PC-9 (cell line): ENCODE measurements at regions not wholly inside any gene's neighbourhood (a gene's known extent, or its start where the extent isn't known, plus 50 kb on each side); places are given as distances from the start of the nearest gene placed in this dataset.

Experiments
- BruUV-seq: library from RNA; stranded (reverse); fragments of 400-500 nt; replicated peaks from 2 replicates; lab custom pipeline; 2021; lab: Mats Ljungman, UMichigan
- CTCF ChIA-PET: fragments of 300-600 bp; sonication (Branson Sonifier 250); formaldehyde crosslinking; loops from one replicate; lab custom pipeline; 2022; ENCODE audit warnings: antibody characterized with exemption; lab: Charles Lee
- POLR2A ChIA-PET: fragments of 300-600 bp; sonication (Branson Sonifier 250); formaldehyde crosslinking; loops from one replicate; lab custom pipeline; 2022; ENCODE audit warnings: antibody characterized with exemption; ENCODE audit not compliant: unreplicated experiment; lab: Charles Lee
- DNase-seq, 2 experiments: peaks; one replicate each; pipeline versions ENCODE4 v3.0.0 to v3.0.0-alpha.2; 2015 to 2022; ENCODE audit warnings: mixed read lengths in 1 of 2
- H2AFZ ChIP-seq: fragments of 200-600 bp; sonication (generic); 2 replicates; pipeline ENCODE4 v1.8.1; 2017; ENCODE audit warnings: antibody characterized with exemption
- H3F3A ChIP-seq: fragments of 200-600 bp; sonication (generic); 2 replicates; pipeline ENCODE4 v1.8.1; 2017; ENCODE audit warnings: antibody characterized with exemption, mild to moderate bottlenecking, low read depth; ENCODE audit not compliant: insufficient read depth
- H3K27ac ChIP-seq: fragments of 200-600 bp; sonication (generic); 2 replicates; pipeline ENCODE4 v1.6.1; 2016; ENCODE audit warnings: mixed run types
- H3K27me3 ChIP-seq: fragments of 200-600 bp; sonication (generic); 2 replicates; pipeline ENCODE4 v1.6.1; 2016; ENCODE audit warnings: low read depth, mixed run types; ENCODE audit not compliant: insufficient read depth
- H3K36me3 ChIP-seq: fragments of 200-600 bp; sonication (generic); 2 replicates; pipeline ENCODE4 v1.6.1; 2016; ENCODE audit warnings: low read depth, mixed run types
- H3K4me1 ChIP-seq: fragments of 200-600 bp; sonication (generic); replicated peaks from 2 replicates; pipeline ENCODE4 v1.6.1; 2016; ENCODE audit warnings: mixed run types; ENCODE audit not compliant: insufficient read depth
- H3K4me2 ChIP-seq: fragments of 200-600 bp; sonication (generic); 2 replicates; pipeline ENCODE4 v1.6.1; 2017; ENCODE audit warnings: mixed run types
- H3K4me3 ChIP-seq: fragments of 200-600 bp; sonication (generic); 2 replicates; pipeline ENCODE4 v1.6.1; 2016; ENCODE audit warnings: mixed run types
- H3K79me2 ChIP-seq: fragments of 200-600 bp; sonication (generic); 2 replicates; pipeline ENCODE4 v1.6.1; 2017; ENCODE audit warnings: low read depth, mixed run types
- H3K9me2 ChIP-seq: fragments of 200-600 bp; sonication (generic); 2 replicates; pipeline ENCODE4 v1.8.1; 2017; ENCODE audit warnings: mild to moderate bottlenecking; ENCODE audit not compliant: insufficient read depth
- H3K9me3 ChIP-seq: fragments of 200-600 bp; sonication (generic); 2 replicates; pipeline ENCODE4 v1.8.1; 2016; ENCODE audit warnings: low read depth; ENCODE audit not compliant: insufficient read depth
- H4K20me1 ChIP-seq: fragments of 200-600 bp; sonication (generic); 2 replicates; pipeline ENCODE4 v1.8.1; 2017; ENCODE audit not compliant: insufficient read depth
- CTCF ChIP-seq: fragments of 200-600 bp; sonication (generic); conservative IDR thresholded peaks from 2 replicates; pipeline ENCODE4 v1.6.1; 2017; ENCODE audit warnings: mixed run types, antibody characterized with exemption, mild to moderate bottlenecking, moderate library complexity
- EZH2 ChIP-seq: fragments of 200-600 bp; sonication (generic); IDR thresholded peaks from 2 replicates; pipeline ENCODE4 v1.8.0; 2017; ENCODE audit warnings: antibody characterized with exemption, low read depth
- intact Hi-C: fragments of 100-400 bp; cut with micrococcal nuclease; formaldehyde crosslinking; loops from one replicate; pipeline ENCODE4 v1.10.0; 2022; ENCODE audit not compliant: unreplicated experiment

- Histone ChIP-seq H3K4me3 (no peak overlapping the region), H3K79me2 (no peaks in the 10 kb centered on the region), H4K20me1 (no peaks in the 10 kb centered on the region), H3F3A (no peaks in the 10 kb centered on the region), H3K36me3 (no peaks in the 10 kb centered on the region), H3K4me2 (no peak overlapping the region), H2AFZ (no peak overlapping the region), H3K9me3 (no peaks in the 10 kb centered on the region), H3K27ac (no peak overlapping the region), H3K9me2 (0 out of 2 replicates have a peak, but pooled peaks cover 3% of the 10 kb centered on the region), H3K27me3 (peaks cover 53% of the 10 kb centered on the region), H3K4me1 (no peaks in the 10 kb centered on the region)
- POLR2A ChIA-PET, result no interaction called here
- CTCF ChIA-PET, result interaction anchor here (0.6 kb wide), 1 partner anchor 587 kb away, joined by 6 read pairs; no protein-coding TSS in a partner anchor
- DNase-seq, result no peak
- no TSS peak for BruUV-seq
- intact Hi-C loops, result no loop called here
- TF ChIP-seq EZH2 (no peak), CTCF (no peak)
Measured at GRCh38 chr11:57937431-57937830, 86.2 kb upstream of the OR9Q1 start.

- Histone ChIP-seq H2AFZ (no peak overlapping the region), H3K4me1 (no peaks in the 10 kb centered on the region), H3K9me2 (0 out of 2 replicates have a peak, but pooled peaks cover 3% of the 10 kb centered on the region), H3K4me3 (no peak overlapping the region), H3K4me2 (no peak overlapping the region), H3K27ac (no peak overlapping the region), H3K79me2 (no peaks in the 10 kb centered on the region), H3K27me3 (peaks cover 54% of the 10 kb centered on the region), H3F3A (no peaks in the 10 kb centered on the region), H4K20me1 (no peaks in the 10 kb centered on the region), H3K9me3 (no peaks in the 10 kb centered on the region), H3K36me3 (no peaks in the 10 kb centered on the region)
- POLR2A ChIA-PET, result no interaction called here
- no peak for DNase-seq
- CTCF ChIA-PET, result no interaction called here
- intact Hi-C loops, result no loop called here
- no TSS peak for BruUV-seq
- TF ChIP-seq EZH2, result no peak
Measured at GRCh38 chr11:57938351-57938750, 85.3 kb upstream of the OR9Q1 start.

GRCh38 chr11:57940044-57940756 is 83.5 kb upstream of the OR9Q1 start:
- no peaks in the 10 kb centered on the region for H3K9me3 ChIP-seq
- CTCF ChIA-PET, result no interaction called here
- intact Hi-C loops, result no loop called here
- no peaks in the 10 kb centered on the region for H3K36me3 ChIP-seq
- POLR2A ChIA-PET, result no interaction called here
- H3K9me2 ChIP-seq, result 0 out of 2 replicates have a peak, but pooled peaks cover 3% of the 10 kb centered on the region
- H2AFZ ChIP-seq, result no peak overlapping the region
- H4K20me1 ChIP-seq, result no peaks in the 10 kb centered on the region
- DNase-seq, result no peak
- H3K4me3 ChIP-seq, result no peak overlapping the region
- H3K4me2 ChIP-seq, result no peak overlapping the region
- H3K4me1 ChIP-seq, result no peaks in the 10 kb centered on the region
- no peak for TF ChIP-seq CTCF
- no peak for TF ChIP-seq EZH2
- H3F3A ChIP-seq, result no peaks in the 10 kb centered on the region
- no peaks in the 10 kb centered on the region for H3K79me2 ChIP-seq
- no peak overlapping the region for H3K27ac ChIP-seq
- peaks cover 61% of the 10 kb centered on the region for H3K27me3 ChIP-seq
- no TSS peak for BruUV-seq

GRCh38 chr11:57941875-57942274 is 81.8 kb upstream of the OR9Q1 start:
- Histone ChIP-seq H3K4me3 (no peak overlapping the region), H3F3A (no peaks in the 10 kb centered on the region), H3K9me3 (no peaks in the 10 kb centered on the region), H3K36me3 (no peaks in the 10 kb centered on the region), H3K4me2 (no peak overlapping the region), H3K4me1 (no peaks in the 10 kb centered on the region), H2AFZ (no peak overlapping the region), H4K20me1 (no peaks in the 10 kb centered on the region), H3K9me2 (no peaks in the 10 kb centered on the region), H3K79me2 (no peaks in the 10 kb centered on the region), H3K27me3 (peaks cover 62% of the 10 kb centered on the region), H3K27ac (no peak overlapping the region)
- POLR2A ChIA-PET, result no interaction called here
- DNase-seq, result no peak
- BruUV-seq, result no TSS peak
- intact Hi-C loops, result no loop called here
- TF ChIP-seq EZH2 (no peak), CTCF (no peak)
- CTCF ChIA-PET, result no interaction called here
